ENCODE measurements at regions not wholly inside any gene's neighbourhood (a gene's known extent, or its start where the extent isn't known, plus 50 kb on each side); places are given as distances from the start of the nearest gene placed in this dataset.

- no peak for DNase-seq (ENCODE audit: low spot score)
These were observed 477.1 kb upstream of the ID2 start for GRCh38 chr2:8204711-8205110.

- DNase-seq (ENCODE audit: low spot score): no peak
These were observed 472.4 kb upstream of the ID2 start for GRCh38 chr2:8209494-8209893.

- no peak for DNase-seq (ENCODE audit: low spot score)
These were observed 470.5 kb upstream of the ID2 start for GRCh38 chr2:8211384-8211783.

GRCh38 chr2:8212239-8212638, 469.6 kb upstream of the ID2 start:
- DNase-seq (ENCODE audit: low spot score): no peak

- no peak for DNase-seq (ENCODE audit: low spot score)
These were observed 467.7 kb upstream of the ID2 start for GRCh38 chr2:8214036-8214615.

- DNase-seq (ENCODE audit: low spot score): no peak
These were observed 466.5 kb upstream of the ID2 start for GRCh38 chr2:8215159-8215863.

- DNase-seq (ENCODE audit: low spot score): no peak
These were observed 465.9 kb upstream of the ID2 start for GRCh38 chr2:8215982-8216381.

GRCh38 chr2:8216397-8216796, 465.5 kb upstream of the ID2 start:
- DNase-seq (ENCODE audit: low spot score): no peak

- no peak for DNase-seq (ENCODE audit: low spot score)
These were observed 464.3 kb upstream of the ID2 start for GRCh38 chr2:8217468-8218030.

GRCh38 chr2:8219096-8219495, 462.8 kb upstream of the ID2 start:
- no peak for DNase-seq (ENCODE audit: low spot score)

- DNase-seq (ENCODE audit: low spot score): no peak
These were observed 462.1 kb upstream of the ID2 start for GRCh38 chr2:8219631-8220355.

- no peak for DNase-seq (ENCODE audit: low spot score)
These were observed 458.7 kb upstream of the ID2 start for GRCh38 chr2:8222979-8223694.

- DNase-seq (ENCODE audit: low spot score): no peak
These were observed 458.0 kb upstream of the ID2 start for GRCh38 chr2:8223695-8224346.

- DNase-seq (ENCODE audit: low spot score): no peak
These were observed 457.3 kb upstream of the ID2 start for GRCh38 chr2:8224347-8225190.

- DNase-seq (ENCODE audit: low spot score): no peak
These were observed 456.6 kb upstream of the ID2 start for GRCh38 chr2:8225266-8225665.

GRCh38 chr2:8225798-8226197, 456.1 kb upstream of the ID2 start:
- no peak for DNase-seq (ENCODE audit: low spot score)

GRCh38 chr2:8229546-8229986, 452.3 kb upstream of the ID2 start:
- no peak for DNase-seq (ENCODE audit: low spot score)

GRCh38 chr2:8230466-8230865, 451.4 kb upstream of the ID2 start:
- no peak for DNase-seq (ENCODE audit: low spot score)

GRCh38 chr2:8231902-8232301, 450.0 kb upstream of the ID2 start:
- no peak for DNase-seq (ENCODE audit: low spot score)

- DNase-seq (ENCODE audit: low spot score): no peak
These were observed 449.0 kb upstream of the ID2 start for GRCh38 chr2:8232871-8233270.

- no peak for DNase-seq (ENCODE audit: low spot score)
These were observed 447.6 kb upstream of the ID2 start for GRCh38 chr2:8234253-8234652.

Measured in HuH-7.5 (cell line).